Ovary (tissue), 7 donors: ENCODE measurements at regions not wholly inside any gene's neighbourhood (a gene's known extent, or its start where the extent isn't known, plus 50 kb on each side); places are given as distances from the start of the nearest gene placed in this dataset.

Source experiments
- DNase-seq, 5 donors: peaks; one replicate each; pipeline ENCODE4 v3.0.0-alpha.2; 2019 to 2020
- H3K27ac ChIP-seq, 2 donors: fragments of 200-600 bp; one replicate each; pipeline versions ENCODE4 v1.5.1 to v1.8.0; 2019 to 2022
- H3K27me3 ChIP-seq: fragments of 200-600 bp; one replicate; pipeline ENCODE4 v1.8.0; 2022
- H3K36me3 ChIP-seq: fragments of 200-600 bp; sonication (generic); one replicate; pipeline ENCODE4 v1.5.1; 2019
- H3K4me1 ChIP-seq: one replicate; pipeline ENCODE4 v1.8.1; 2013; ENCODE audit warnings: mild to moderate bottlenecking, moderate library complexity; ENCODE audit not compliant: insufficient read depth
- H3K4me3 ChIP-seq: fragments of 200-600 bp; sonication (generic); one replicate; pipeline ENCODE4 v1.5.1; 2017
- H3K9me3 ChIP-seq, 2 donors: fragments of 200-600 bp in 1 of 2; sonication (generic) in 1 of 2; one replicate each; pipeline versions ENCODE4 v1.5.1 to v1.8.1; 2013 to 2019; ENCODE audit warnings: mild to moderate bottlenecking in 1 of 2, moderate library complexity in 1 of 2
- EP300 ChIP-seq: sonication (generic); formaldehyde crosslinking; IDR thresholded peaks from one replicate; pipeline ENCODE4 v1.6.1; 2017; ENCODE audit warnings: antibody characterized with exemption
- POLR2A ChIP-seq: fragments of 450-650 bp; IDR thresholded peaks from one replicate; pipeline ENCODE4 v1.6.1; 2017; ENCODE audit warnings: antibody characterized with exemption, mild to moderate bottlenecking, moderate library complexity
- WGBS, 3 donors: extraction: QIAGEN DNeasy Blood & Tissue Kit in 1 of 3; methylation state at CpG; one replicate each; pipeline versions ENCODE4 v1.1.5 to v1.1.7; 2013 to 2017; 5-methylcytosine and 5-hydroxymethylcytosine counted together
- intact Hi-C, 4 donors: fragments of 100-400 bp; cut with DNase I; formaldehyde crosslinking; loops; one replicate each; pipeline versions ENCODE4 v1.11.0 to v1.15.1; 2022 to 2023
- TF ChIP-seq, protein P1 (sequence below), 3 donors: fragments of 450-650 bp in 2 of 3; fragments of 200-600 bp in 1 of 3; IDR thresholded peaks; one replicate each; pipeline versions ENCODE4 v1.5.1 to v1.8.0; 2016 to 2022; ENCODE audit warnings: antibody characterized with exemption in 3 of 3, mild to moderate bottlenecking in 1 of 3
- donor health status: DM: no; HTN: no; CAD: no; lungs with moderate emphysema.
- donor health status: DM: no; HTN: no; CAD: no.
- donor health status: Bipolar disorder and iron deficiency.
- donor health status: DM: no; HTN: no; CAD: no.
- donor health status: DM: yes; HTN: yes; CAD: no.

DNA sequence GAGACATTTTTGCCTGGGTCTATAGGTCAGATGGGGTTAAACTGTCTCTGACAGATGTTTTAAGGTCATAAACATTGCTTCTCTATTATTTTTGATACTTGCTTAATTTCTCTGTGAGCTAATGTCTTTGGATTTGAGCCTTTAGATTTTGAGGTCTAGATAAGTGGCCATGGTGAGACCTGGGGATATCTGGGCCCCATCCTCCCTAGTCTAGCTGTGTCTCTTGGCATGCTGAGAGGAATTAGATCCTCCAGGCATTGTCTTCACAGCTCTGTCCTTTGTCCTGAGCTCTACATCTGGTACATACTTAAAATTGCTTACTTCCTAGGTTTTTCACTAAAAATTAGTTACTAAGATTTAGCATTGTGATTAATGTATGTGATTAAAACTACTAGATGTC, 265.0 kb upstream of the NPSR1 start:
- TF ChIP-seq EP300 (no peak), POLR2A (no peak)
- TF ChIP-seq, protein P1, sequence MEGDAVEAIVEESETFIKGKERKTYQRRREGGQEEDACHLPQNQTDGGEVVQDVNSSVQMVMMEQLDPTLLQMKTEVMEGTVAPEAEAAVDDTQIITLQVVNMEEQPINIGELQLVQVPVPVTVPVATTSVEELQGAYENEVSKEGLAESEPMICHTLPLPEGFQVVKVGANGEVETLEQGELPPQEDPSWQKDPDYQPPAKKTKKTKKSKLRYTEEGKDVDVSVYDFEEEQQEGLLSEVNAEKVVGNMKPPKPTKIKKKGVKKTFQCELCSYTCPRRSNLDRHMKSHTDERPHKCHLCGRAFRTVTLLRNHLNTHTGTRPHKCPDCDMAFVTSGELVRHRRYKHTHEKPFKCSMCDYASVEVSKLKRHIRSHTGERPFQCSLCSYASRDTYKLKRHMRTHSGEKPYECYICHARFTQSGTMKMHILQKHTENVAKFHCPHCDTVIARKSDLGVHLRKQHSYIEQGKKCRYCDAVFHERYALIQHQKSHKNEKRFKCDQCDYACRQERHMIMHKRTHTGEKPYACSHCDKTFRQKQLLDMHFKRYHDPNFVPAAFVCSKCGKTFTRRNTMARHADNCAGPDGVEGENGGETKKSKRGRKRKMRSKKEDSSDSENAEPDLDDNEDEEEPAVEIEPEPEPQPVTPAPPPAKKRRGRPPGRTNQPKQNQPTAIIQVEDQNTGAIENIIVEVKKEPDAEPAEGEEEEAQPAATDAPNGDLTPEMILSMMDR (IDR thresholded peaks at IDR 0.05), result no peak
- no peaks in the 10 kb centered on the region for H3K27me3 ChIP-seq
- H3K4me1 ChIP-seq, result no peaks in the 10 kb centered on the region
- no peak overlapping the region for H3K27ac ChIP-seq
- no peaks in the 10 kb centered on the region for H3K36me3 ChIP-seq
- no peak overlapping the region for H3K4me3 ChIP-seq
- DNase-seq, result no peak
- H3K9me3 ChIP-seq, result no peaks in the 10 kb centered on the region
- intact Hi-C loops, result no loop called here

DNA sequence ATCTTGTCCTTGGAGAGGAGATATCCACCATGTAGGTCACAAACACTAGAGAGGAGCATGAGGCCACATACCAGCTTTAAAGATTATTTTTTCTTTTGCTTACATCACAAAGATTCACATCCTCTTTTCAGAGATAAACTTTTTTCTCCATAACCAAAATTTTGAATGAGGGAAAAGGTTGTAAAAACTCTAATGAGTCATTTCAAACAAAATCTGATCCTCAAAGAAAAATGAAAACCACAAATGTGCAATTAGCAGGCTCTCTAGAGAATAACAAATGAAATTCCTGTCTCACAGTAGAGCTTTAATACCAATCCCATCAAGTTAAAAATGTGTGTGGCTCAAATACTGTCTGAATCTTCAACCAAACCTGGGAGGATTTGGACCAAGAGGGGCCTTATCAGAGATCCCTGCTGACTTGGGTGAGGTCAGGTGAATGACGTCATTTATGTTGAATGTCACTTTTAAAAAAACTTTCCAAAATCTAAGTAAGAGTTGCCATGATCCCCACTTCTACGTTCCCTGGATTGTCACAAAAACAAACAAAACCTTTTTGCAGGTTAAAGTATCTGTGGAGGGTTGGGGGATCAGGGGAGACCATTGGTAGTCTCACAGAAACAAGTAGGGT, 261.5 kb upstream of the NPSR1 start:
- H3K9me3 ChIP-seq, result no peaks in the 10 kb centered on the region
- intact Hi-C loops, result loop anchor here in 1 of 4 donors (5.0 kb wide), 1 partner anchor 1004 kb away; no protein-coding TSS in a partner anchor
- no peak for DNase-seq
- H3K4me3 ChIP-seq, result no peak overlapping the region
- 48 to 70% (median 57%) methylated on average over 2 of the region's 2 CpGs for WGBS, 3 donors
- no peak overlapping the region for H3K27ac ChIP-seq
- TF ChIP-seq POLR2A, result no peak
- TF ChIP-seq EP300, result no peak
- TF ChIP-seq, protein P1 (IDR thresholded peaks at IDR 0.05), result no peak
- no peaks in the 10 kb centered on the region for H3K4me1 ChIP-seq
- H3K36me3 ChIP-seq, result no peaks in the 10 kb centered on the region
- H3K27me3 ChIP-seq, result no peaks in the 10 kb centered on the region

DNA sequence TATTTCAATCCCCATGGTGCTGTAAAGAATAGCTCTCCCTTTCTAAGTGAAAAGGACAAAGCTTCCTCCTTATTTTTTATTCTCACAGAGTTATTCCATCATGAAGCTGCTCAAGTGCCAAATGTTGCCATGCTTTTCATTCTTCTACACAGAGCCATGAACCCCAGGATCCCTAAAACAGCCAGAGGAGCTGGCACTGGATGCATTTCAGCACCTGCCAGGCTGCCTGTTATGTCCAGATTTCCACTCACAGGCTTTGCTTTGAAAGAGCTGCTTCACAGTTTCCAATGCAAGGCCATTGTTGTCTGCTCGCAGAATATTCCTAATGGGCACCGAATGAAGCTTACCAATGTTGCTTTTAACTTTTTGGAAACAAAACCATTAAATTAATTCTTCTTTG, 256.2 kb upstream of the NPSR1 start:
- no peak for DNase-seq
- H3K4me1 ChIP-seq, result no peaks in the 10 kb centered on the region
- intact Hi-C loops, result no loop called here
- H3K27me3 ChIP-seq, result no peaks in the 10 kb centered on the region
- H3K9me3 ChIP-seq, result no peaks in the 10 kb centered on the region
- no peak overlapping the region for H3K4me3 ChIP-seq
- H3K36me3 ChIP-seq, result no peaks in the 10 kb centered on the region
- no peak overlapping the region for H3K27ac ChIP-seq
- WGBS, 3 donors, result 61 to 78% (median 67%) methylated on average over 2 of the region's 2 CpGs
- TF ChIP-seq, protein P1 (IDR thresholded peaks at IDR 0.05), result no peak
- TF ChIP-seq POLR2A (no peak), EP300 (no peak)

DNA sequence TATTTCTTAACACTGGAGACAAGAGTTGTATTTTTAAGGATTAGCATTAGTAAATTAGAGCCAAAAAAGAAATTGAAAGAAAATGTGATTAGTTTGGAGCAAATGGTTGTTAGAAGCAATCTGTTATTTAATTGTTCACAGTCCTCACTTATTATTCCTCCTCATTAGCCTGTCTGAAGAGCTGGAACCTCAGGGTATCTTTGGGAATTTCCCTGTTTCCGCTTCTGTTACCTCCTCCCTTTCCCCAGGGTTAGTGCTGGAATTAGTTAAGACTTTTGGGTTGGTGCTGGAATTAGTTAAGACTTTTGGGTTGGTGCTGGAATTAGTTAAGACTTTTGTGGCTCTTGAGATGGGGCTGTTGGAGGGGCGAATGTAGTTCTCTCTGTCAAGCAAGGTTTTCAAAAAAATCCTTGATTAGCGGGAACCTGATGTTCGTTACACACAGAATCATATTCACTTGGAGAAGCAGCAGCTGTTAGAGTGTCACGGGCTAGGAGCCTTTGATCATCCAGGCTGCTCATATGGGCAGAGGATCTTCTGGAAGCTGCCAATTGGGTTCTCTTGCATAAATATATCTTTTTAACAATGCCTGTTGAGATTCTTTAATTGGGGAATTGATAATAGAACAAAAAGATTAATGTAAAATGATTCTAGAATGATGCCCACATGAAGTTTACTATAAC, 251.0 kb upstream of the NPSR1 start:
- no peaks in the 10 kb centered on the region for H3K4me1 ChIP-seq
- H3K27me3 ChIP-seq, result no peaks in the 10 kb centered on the region
- H3K36me3 ChIP-seq, result no peaks in the 10 kb centered on the region
- no peaks in the 10 kb centered on the region for H3K9me3 ChIP-seq
- no peak for TF ChIP-seq EP300
- TF ChIP-seq POLR2A, result no peak
- TF ChIP-seq, protein P1 (IDR thresholded peaks at IDR 0.05), result no peak
- no peak overlapping the region for H3K4me3 ChIP-seq
- WGBS, 3 donors, result 16 to 19% (median 18%) methylated on average over 5 of the region's 5 CpGs
- H3K27ac ChIP-seq, result no peak overlapping the region
- intact Hi-C loops, result no loop called here
- no peak for DNase-seq
